ENCODE measurements at regions not wholly inside any gene's neighbourhood (a gene's known extent, or its start where the extent isn't known, plus 50 kb on each side); places are given as distances from the start of the nearest gene placed in this dataset.

DNA sequence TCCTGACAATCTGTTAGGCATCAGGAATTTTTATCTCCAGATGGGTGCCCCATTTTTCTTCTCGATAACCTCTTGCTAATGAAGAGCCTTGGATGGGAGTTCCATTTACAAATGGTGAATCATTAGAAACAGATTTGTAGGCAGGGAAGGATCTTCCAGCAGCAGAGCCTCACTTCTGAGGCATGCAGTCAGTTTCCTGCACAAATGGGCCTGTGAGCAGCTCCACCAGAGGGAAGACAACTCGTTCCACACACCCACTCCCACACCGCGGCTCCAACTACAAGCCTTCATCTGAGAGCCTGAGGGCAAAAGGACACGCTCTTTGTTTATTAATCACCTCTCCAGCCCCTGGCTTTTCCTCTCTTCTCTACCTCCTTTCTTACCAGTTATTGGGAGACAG lies 108.5 kb downstream of the CTAGE1 start:
- Histone ChIP-seq H3K27ac (no peak overlapping the region), H3K36me3 (no peaks in the 10 kb centered on the region), H3K4me3 (no peak overlapping the region), H3K4me1 (replicated peaks) (no peaks in the 10 kb centered on the region), H3K27me3 (replicated peaks; ENCODE audit: insufficient read depth) (no peaks in the 10 kb centered on the region), H3K9me3 (no peaks in the 10 kb centered on the region)
- intact Hi-C loops (cut with DNase I): no loop called here
- 48% methylated on average over 5 of the region's 5 CpGs for WGBS
- TF ChIP-seq, protein P1, sequence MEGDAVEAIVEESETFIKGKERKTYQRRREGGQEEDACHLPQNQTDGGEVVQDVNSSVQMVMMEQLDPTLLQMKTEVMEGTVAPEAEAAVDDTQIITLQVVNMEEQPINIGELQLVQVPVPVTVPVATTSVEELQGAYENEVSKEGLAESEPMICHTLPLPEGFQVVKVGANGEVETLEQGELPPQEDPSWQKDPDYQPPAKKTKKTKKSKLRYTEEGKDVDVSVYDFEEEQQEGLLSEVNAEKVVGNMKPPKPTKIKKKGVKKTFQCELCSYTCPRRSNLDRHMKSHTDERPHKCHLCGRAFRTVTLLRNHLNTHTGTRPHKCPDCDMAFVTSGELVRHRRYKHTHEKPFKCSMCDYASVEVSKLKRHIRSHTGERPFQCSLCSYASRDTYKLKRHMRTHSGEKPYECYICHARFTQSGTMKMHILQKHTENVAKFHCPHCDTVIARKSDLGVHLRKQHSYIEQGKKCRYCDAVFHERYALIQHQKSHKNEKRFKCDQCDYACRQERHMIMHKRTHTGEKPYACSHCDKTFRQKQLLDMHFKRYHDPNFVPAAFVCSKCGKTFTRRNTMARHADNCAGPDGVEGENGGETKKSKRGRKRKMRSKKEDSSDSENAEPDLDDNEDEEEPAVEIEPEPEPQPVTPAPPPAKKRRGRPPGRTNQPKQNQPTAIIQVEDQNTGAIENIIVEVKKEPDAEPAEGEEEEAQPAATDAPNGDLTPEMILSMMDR (IDR thresholded peaks at IDR 0.05): no peak
- no peak for TF ChIP-seq POLR2A (IDR thresholded peaks at IDR 0.05)
- no peak for DNase-seq (ENCODE audit: low spot score)

DNA sequence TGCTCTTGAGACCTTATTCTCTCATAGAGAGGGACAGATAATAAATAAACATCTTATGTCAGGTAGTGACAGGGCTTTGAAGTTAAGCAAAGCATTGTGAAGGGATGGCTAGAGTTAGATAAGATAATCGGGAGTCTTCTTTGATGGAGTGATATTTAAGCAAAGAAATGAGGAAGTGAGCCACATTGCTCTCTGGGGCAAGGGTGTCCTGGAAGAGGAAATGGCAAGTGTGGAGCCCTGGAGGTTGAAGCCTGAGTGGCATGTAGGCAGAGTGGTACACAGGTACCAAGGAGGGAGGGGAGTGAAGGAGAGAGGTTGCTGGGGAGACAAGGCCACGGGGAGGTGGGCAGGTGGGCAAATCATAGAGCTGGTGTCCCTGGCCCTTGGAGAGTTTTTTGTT lies 110.2 kb downstream of the CTAGE1 start:
- H3K27ac ChIP-seq: no peak overlapping the region
- H3K36me3 ChIP-seq: no peaks in the 10 kb centered on the region
- H3K4me1 ChIP-seq (replicated peaks): no peaks in the 10 kb centered on the region
- no peaks in the 10 kb centered on the region for H3K9me3 ChIP-seq
- intact Hi-C loops (cut with DNase I): no loop called here
- DNase-seq (ENCODE audit: low spot score): no peak
- H3K27me3 ChIP-seq (replicated peaks; ENCODE audit: insufficient read depth): no peaks in the 10 kb centered on the region
- H3K4me3 ChIP-seq: no peak overlapping the region
- TF ChIP-seq, protein P1 (IDR thresholded peaks at IDR 0.05): no peak
- no peak for TF ChIP-seq POLR2A (IDR thresholded peaks at IDR 0.05)
- no peak for TF ChIP-seq POLR2AphosphoS5 (IDR thresholded peaks at IDR 0.05)
- 68% methylated on average over 2 of the region's 2 CpGs for WGBS

DNA sequence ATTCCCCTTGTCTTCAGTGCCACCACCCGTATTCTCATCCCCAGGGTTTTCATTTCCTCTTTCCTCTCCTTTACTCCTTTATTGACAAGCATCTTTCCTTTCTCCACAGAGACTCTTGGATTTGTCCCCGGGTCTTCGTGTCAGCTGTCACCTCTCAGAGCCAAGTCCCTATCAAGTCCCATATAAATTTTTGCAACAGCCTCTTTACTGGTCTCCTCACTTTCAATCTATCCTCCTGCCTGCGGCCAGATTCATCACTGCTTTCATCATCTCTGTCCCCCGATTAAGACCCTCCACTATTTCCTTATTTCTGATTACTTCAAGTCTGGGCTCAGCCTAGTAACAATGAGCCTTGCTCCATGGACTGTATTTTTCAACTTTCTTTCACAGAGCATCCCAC lies 113.8 kb downstream of the CTAGE1 start:
- WGBS: 78% methylated on average over 5 of the region's 5 CpGs
- Histone ChIP-seq H3K4me3 (no peak overlapping the region), H3K27ac (no peak overlapping the region), H3K36me3 (no peaks in the 10 kb centered on the region), H3K27me3 (replicated peaks; ENCODE audit: insufficient read depth) (no peaks in the 10 kb centered on the region), H3K9me3 (no peaks in the 10 kb centered on the region), H3K4me1 (replicated peaks) (no peaks in the 10 kb centered on the region)
- no peak for DNase-seq (ENCODE audit: low spot score)
- TF ChIP-seq, protein P1 (IDR thresholded peaks at IDR 0.05): no peak
- no peak for TF ChIP-seq POLR2A (IDR thresholded peaks at IDR 0.05)
- no peak for TF ChIP-seq POLR2AphosphoS5 (IDR thresholded peaks at IDR 0.05)
- intact Hi-C loops (cut with DNase I): no loop called here

DNA sequence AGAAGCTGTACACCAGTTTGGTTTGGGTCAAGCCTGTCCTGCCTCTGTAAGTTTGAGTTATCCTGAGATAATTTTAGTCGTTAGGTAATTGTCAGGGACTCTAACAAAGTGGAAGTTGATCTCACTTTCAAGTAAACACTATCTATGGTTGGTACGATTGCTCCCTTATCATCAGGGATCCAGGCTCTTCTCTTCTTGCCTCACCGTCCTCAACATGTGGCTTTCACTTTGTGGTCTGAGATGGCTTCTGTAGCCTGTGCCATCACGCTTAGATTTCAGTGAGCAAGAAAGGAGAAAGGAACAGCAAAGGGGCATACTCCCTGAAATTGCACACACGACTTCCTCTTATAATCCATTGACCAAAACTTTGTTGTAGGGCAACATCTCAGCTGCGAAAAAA lies 115.6 kb downstream of the CTAGE1 start:
- no peak for DNase-seq (ENCODE audit: low spot score)
- WGBS: 91% methylated on average over 6 of the region's 6 CpGs
- no peaks in the 10 kb centered on the region for H3K9me3 ChIP-seq
- H3K27me3 ChIP-seq (replicated peaks; ENCODE audit: insufficient read depth): no peaks in the 10 kb centered on the region
- no peak overlapping the region for H3K27ac ChIP-seq
- no peak for TF ChIP-seq POLR2A (IDR thresholded peaks at IDR 0.05)
- TF ChIP-seq, protein P1 (IDR thresholded peaks at IDR 0.05): no peak
- TF ChIP-seq POLR2AphosphoS5 (IDR thresholded peaks at IDR 0.05): no peak
- H3K4me3 ChIP-seq: no peak overlapping the region
- no peaks in the 10 kb centered on the region for H3K36me3 ChIP-seq
- no peaks in the 10 kb centered on the region for H3K4me1 ChIP-seq (replicated peaks)
- intact Hi-C loops (cut with DNase I): no loop called here

DNA sequence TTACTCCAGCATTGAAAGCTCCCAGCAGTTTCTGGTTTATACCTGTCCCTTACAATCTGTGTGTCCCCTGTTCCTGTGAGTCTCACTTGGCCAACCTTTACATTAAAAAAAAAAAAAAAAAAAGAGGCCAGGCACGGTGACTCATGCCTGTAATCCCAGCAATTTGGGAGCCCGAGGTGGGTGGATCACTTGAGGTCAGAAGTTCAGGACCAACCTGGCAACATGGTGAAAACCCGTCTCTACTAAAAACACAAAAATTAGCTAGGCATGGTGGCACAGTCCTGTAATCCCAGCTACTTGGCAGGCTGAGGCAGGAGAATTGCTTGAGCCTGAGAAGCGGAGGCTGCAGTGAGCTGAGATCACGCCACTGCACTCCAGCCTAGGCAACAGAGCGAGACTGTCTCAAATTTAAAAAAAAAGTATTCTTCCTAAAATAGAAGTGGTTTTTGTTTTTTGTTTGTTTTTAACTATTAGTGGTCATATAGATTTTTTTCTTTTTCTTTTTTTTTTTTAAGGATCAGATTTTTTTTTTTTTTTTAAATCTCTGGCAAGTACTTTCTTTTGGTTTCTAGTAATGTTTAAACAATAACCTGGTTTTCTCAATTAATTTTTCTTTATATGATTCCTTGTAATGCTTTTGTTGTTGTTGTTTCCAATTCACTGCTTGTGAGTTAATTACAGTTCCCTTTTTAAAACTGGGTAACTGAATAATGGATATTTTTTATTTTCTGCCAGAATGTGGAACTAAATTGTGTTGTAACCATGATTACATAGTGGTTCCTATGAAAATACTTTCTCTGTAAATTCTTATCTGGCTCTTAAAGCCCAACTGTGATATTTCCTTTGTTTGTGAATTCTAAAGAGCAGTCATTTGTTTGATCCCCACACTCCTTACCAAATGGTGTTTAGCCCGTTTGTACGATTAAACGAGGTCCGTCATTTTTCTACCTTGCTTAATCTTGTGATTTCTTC lies 116.8 kb downstream of the CTAGE1 start:
- Histone ChIP-seq H3K27ac (no peak overlapping the region), H3K36me3 (no peaks in the 10 kb centered on the region), H3K4me1 (replicated peaks) (no peaks in the 10 kb centered on the region), H3K9me3 (no peaks in the 10 kb centered on the region), H3K4me3 (no peak overlapping the region), H3K27me3 (replicated peaks; ENCODE audit: insufficient read depth) (no peaks in the 10 kb centered on the region)
- WGBS: 45% methylated on average over 10 of the region's 10 CpGs
- intact Hi-C loops (cut with DNase I): no loop called here
- TF ChIP-seq POLR2AphosphoS5 (IDR thresholded peaks at IDR 0.05): no peak
- TF ChIP-seq POLR2A (IDR thresholded peaks at IDR 0.05): no peak
- TF ChIP-seq, protein P1 (IDR thresholded peaks at IDR 0.05): no peak
- DNase-seq (ENCODE audit: low spot score): no peak

All from prostate gland (tissue), 2 donors.